ENCODE measurements at regions not wholly inside any gene's neighbourhood (a gene's known extent, or its start where the extent isn't known, plus 50 kb on each side); places are given as distances from the start of the nearest gene placed in this dataset.

DNA sequence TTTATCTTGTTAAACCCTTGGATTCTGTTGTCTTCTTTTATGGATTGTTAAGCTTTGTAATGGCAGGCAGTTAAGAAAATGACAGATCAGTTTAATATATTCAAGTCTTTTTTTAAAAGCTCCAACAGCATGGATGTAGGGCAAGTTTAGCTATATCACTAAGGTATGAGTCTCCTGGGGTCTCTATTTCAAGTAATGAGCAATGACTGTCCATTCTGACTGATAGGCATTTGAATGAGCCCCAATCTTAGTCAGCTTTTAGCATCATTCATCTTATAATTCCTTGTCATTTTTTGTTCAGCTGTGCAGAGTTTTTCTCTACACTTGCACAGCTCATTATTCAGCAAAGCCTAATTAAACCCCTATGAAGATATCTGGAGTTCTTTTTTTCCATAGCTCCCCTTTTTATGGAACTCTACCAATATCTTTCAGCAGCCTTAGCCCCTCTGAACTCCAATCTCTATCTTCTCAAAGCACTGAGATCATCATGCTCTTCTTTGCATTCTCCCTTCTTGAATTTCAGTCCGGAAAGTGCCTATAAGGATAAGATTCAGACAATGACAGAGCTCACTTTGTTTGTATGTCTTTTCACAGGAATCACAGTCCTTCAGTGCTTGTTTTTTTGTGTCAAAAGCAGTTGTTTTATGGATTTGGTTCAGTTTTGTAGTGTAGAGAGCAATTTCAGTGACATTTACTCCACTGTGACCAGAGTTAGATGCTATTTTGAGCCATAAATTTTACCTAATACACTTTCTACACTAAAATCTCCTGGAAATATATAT lies 97.2 kb upstream of the DOK5 start:
- no peak for TF ChIP-seq MZF1 (CRISPR knock-in tag; IDR thresholded peaks at IDR 0.05; ENCODE audit: borderline replicate concordance)
- TF ChIP-seq, protein P1, sequence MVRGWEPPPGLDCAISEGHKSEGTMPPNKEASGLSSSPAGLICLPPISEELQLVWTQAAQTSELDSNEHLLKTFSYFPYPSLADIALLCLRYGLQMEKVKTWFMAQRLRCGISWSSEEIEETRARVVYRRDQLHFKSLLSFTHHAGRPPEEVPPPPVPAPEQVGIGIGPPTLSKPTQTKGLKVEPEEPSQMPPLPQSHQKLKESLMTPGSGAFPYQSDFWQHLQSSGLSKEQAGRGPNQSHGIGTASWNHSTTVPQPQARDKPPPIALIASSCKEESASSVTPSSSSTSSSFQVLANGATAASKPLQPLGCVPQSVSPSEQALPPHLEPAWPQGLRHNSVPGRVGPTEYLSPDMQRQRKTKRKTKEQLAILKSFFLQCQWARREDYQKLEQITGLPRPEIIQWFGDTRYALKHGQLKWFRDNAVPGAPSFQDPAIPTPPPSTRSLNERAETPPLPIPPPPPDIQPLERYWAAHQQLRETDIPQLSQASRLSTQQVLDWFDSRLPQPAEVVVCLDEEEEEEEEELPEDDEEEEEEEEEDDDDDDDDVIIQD (CRISPR knock-in tag; IDR thresholded peaks at IDR 0.05; ENCODE audit: low read depth), result no peak
- no peak for TF ChIP-seq XBP1 (CRISPR knock-in tag; IDR thresholded peaks at IDR 0.05)
- TF ChIP-seq ARNTL (CRISPR knock-in tag; IDR thresholded peaks at IDR 0.05), result no peak
- TF ChIP-seq, protein P2, sequence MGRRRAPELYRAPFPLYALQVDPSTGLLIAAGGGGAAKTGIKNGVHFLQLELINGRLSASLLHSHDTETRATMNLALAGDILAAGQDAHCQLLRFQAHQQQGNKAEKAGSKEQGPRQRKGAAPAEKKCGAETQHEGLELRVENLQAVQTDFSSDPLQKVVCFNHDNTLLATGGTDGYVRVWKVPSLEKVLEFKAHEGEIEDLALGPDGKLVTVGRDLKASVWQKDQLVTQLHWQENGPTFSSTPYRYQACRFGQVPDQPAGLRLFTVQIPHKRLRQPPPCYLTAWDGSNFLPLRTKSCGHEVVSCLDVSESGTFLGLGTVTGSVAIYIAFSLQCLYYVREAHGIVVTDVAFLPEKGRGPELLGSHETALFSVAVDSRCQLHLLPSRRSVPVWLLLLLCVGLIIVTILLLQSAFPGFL (CRISPR knock-in tag; IDR thresholded peaks at IDR 0.05), result no peak
- no peak for TF ChIP-seq ZNF274 (CRISPR knock-in tag; IDR thresholded peaks at IDR 0.05)
